ENCODE measurements at regions not wholly inside any gene's neighbourhood (a gene's known extent, or its start where the extent isn't known, plus 50 kb on each side); places are given as distances from the start of the nearest gene placed in this dataset.
A peak's percentile ranks its signal among the peaks of the same experiment; 100 is the strongest.

DNA sequence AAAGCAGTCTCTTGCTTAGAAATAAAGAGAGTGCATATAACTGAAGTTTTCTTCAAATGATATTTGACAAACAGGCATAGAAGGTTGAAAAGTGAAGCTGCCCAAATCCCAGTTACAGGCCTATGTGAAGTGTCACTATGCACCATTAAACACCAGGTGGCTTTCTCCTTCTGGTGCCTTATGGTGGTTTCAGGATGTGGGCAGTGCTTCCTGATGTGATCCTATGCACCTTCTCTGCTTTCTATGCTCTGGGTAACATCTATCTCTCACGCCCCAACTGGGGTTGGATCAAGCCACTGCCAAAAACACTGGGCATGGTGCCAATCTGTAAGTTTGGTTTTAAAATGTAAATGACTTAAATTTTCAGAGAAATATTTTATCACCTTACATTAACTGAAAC is 744.7 kb downstream of the TUSC7 start:
- Histone ChIP-seq H3K79me2 (ENCODE audit: insufficient read depth) (no peaks in the 10 kb centered on the region), H3F3A (ENCODE audit: insufficient read depth) (no peaks in the 10 kb centered on the region), H3K36me3 (ENCODE audit: low read depth) (no peaks in the 10 kb centered on the region), H3K9me3 (ENCODE audit: low read depth) (no peaks in the 10 kb centered on the region), H3K9me2 (ENCODE audit: insufficient read depth) (no peaks in the 10 kb centered on the region), H3K9ac (no peak overlapping the region), H3K27ac (no peak overlapping the region), H3K27me3 (replicated peaks; ENCODE audit: insufficient read depth) (no peaks in the 10 kb centered on the region), H2AFZ (no peak overlapping the region), H3K4me2 (ENCODE audit: unreplicated experiment) (no peak overlapping the region), H3K4me3 (no peak overlapping the region), H3K4me1 (ENCODE audit: insufficient read depth) (no peaks in the 10 kb centered on the region), H4K20me1 (ENCODE audit: insufficient read depth) (no peaks in the 10 kb centered on the region)
- TF ChIP-seq EZH2 (IDR thresholded peaks at IDR 0.05; ENCODE audit: insufficient read depth, poor library complexity, severe bottlenecking) (no peak), EZH2phosphoT487 (IDR thresholded peaks at IDR 0.05; ENCODE audit: insufficient read depth, low read depth) (no peak)
- no peak for DNase-seq
- WGBS, 2 experiments (ENCODE audit: low coverage in 1 of 2, low lambda C conversion rate in 2 of 2, missing lambda C conversion rate in 2 of 2): 68 to 86% methylated on average over 1 of the region's 1 CpG
- in situ Hi-C loops (cut with MboI): no loop called here

DNA sequence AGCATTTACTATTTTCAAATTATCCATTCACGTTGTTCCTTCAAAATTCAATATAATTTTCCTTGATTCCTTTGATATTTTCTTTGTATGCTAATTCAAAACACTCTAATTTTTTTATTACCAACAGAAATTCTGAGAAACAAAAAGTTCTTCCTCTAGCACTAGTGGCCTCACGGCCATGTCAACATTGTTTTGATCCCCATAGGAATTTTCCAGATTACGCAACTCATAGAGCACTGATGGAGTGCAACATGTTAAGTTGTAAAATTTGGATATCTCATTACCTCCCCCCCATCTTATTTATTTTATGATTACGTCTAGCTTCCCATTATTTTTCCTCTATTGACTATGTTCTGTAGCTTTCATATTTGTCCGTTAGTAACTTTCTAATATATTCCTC is 745.3 kb downstream of the TUSC7 start:
- TF ChIP-seq EZH2phosphoT487 (IDR thresholded peaks at IDR 0.05; ENCODE audit: insufficient read depth, low read depth) (no peak), EZH2 (IDR thresholded peaks at IDR 0.05; ENCODE audit: insufficient read depth, poor library complexity, severe bottlenecking) (no peak)
- Histone ChIP-seq H3K9ac (no peak overlapping the region), H3K36me3 (ENCODE audit: low read depth) (no peaks in the 10 kb centered on the region), H3K4me2 (ENCODE audit: unreplicated experiment) (no peak overlapping the region), H3K27me3 (replicated peaks; ENCODE audit: insufficient read depth) (no peaks in the 10 kb centered on the region), H2AFZ (no peak overlapping the region), H3K4me3 (no peak overlapping the region), H3F3A (ENCODE audit: insufficient read depth) (no peaks in the 10 kb centered on the region), H4K20me1 (ENCODE audit: insufficient read depth) (no peaks in the 10 kb centered on the region), H3K9me3 (ENCODE audit: low read depth) (no peaks in the 10 kb centered on the region), H3K79me2 (ENCODE audit: insufficient read depth) (no peaks in the 10 kb centered on the region), H3K27ac (no peak overlapping the region), H3K4me1 (ENCODE audit: insufficient read depth) (no peaks in the 10 kb centered on the region), H3K9me2 (ENCODE audit: insufficient read depth) (no peaks in the 10 kb centered on the region)
- in situ Hi-C loops (cut with MboI): no loop called here
- 72 to 77% methylated on average over 5 of the region's 5 CpGs for WGBS, 2 experiments (ENCODE audit: low coverage in 1 of 2, low lambda C conversion rate in 2 of 2, missing lambda C conversion rate in 2 of 2)
- DNase-seq: no peak

DNA sequence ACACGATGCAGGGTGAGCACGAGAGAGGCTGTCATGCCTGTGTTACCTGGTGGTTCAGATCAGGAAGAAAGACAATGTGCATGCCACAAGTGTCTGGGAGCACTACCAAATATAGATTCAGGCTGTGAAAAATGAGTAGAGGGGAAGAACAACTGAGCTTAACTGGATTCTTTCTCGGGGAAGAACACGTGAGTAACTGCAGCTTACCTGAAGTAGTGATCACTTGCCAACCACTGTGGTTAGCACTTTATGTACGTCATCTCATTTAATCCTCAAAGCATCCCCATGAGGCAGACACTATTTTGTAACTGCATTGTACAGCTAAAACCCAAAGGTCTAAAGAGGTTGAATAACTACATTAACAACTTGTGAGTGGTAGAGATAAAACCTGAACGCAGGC is 746.2 kb downstream of the TUSC7 start:
- H3K9me3 ChIP-seq (ENCODE audit: low read depth): no peaks in the 10 kb centered on the region
- H3K27ac ChIP-seq: no peak overlapping the region
- no peaks in the 10 kb centered on the region for H3K27me3 ChIP-seq (replicated peaks; ENCODE audit: insufficient read depth)
- no peak for DNase-seq
- H4K20me1 ChIP-seq (ENCODE audit: insufficient read depth): no peaks in the 10 kb centered on the region
- H3K79me2 ChIP-seq (ENCODE audit: insufficient read depth): no peaks in the 10 kb centered on the region
- WGBS, 2 experiments (ENCODE audit: low coverage in 1 of 2, low lambda C conversion rate in 2 of 2, missing lambda C conversion rate in 2 of 2): 90 to 92% methylated on average over 6 of the region's 6 CpGs
- no peaks in the 10 kb centered on the region for H3K36me3 ChIP-seq (ENCODE audit: low read depth)
- no peak overlapping the region for H3K4me3 ChIP-seq
- no peaks in the 10 kb centered on the region for H3K4me1 ChIP-seq (ENCODE audit: insufficient read depth)
- in situ Hi-C loops (cut with MboI): no loop called here
- H2AFZ ChIP-seq: no peak overlapping the region
- no peak for TF ChIP-seq EZH2 (IDR thresholded peaks at IDR 0.05; ENCODE audit: insufficient read depth, poor library complexity, severe bottlenecking)
- TF ChIP-seq EZH2phosphoT487 (IDR thresholded peaks at IDR 0.05; ENCODE audit: insufficient read depth, low read depth): no peak
- no peak overlapping the region for H3K9ac ChIP-seq
- no peaks in the 10 kb centered on the region for H3F3A ChIP-seq (ENCODE audit: insufficient read depth)
- H3K9me2 ChIP-seq (ENCODE audit: insufficient read depth): no peaks in the 10 kb centered on the region
- no peak overlapping the region for H3K4me2 ChIP-seq (ENCODE audit: unreplicated experiment)

DNA sequence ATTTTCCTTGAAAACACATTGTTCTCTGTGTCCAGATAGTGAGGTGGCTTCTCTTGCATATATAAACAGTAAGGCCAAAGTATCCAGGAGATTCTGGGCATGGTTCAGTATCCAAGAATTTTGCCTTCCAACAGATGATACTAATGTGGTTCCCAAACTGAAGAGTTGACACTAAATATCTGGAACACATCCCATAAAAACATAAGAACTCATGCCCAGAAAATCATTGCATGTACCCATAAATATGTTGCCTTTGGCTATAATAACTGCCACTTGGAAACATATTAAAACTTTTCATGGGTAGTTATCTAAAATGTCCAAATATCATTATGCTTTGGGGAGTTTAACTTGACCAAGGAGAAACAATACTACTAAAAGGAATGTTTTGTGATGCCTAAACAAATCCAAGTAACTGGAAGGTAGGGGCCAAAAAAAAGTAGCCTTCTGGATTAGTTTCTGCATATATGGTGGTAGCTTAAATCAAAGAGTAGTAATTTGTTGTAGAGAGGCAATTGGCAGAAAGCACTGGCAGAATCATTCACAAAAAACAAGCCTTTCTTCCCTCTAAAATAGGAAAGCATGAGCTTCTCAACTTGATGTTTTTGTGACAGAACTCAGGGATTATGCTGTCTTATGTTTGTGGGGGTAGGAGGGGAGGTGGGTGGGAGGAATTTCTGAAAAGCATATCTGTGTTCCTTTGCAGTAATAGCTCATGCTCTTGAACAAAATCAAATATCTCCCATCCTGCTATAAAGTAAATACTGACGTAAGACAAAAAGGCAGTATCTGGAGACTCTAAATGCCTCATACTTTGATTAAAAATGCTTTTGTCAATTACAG is 753.9 kb downstream of the TUSC7 start:
- Histone ChIP-seq H3F3A (ENCODE audit: insufficient read depth) (no peaks in the 10 kb centered on the region), H3K27ac (no peak overlapping the region), H4K20me1 (ENCODE audit: insufficient read depth) (no peaks in the 10 kb centered on the region), H3K9me3 (ENCODE audit: low read depth) (no peaks in the 10 kb centered on the region), H3K9ac (no peak overlapping the region), H2AFZ (no peak overlapping the region), H3K9me2 (ENCODE audit: insufficient read depth) (0 out of 2 replicates have a peak, but pooled peaks cover 4% of the 10 kb centered on the region), H3K36me3 (ENCODE audit: low read depth) (no peaks in the 10 kb centered on the region), H3K4me2 (ENCODE audit: unreplicated experiment) (no peak overlapping the region), H3K4me1 (ENCODE audit: insufficient read depth) (peaks cover 8% of the 10 kb centered on the region), H3K27me3 (replicated peaks; ENCODE audit: insufficient read depth) (no peaks in the 10 kb centered on the region), H3K79me2 (ENCODE audit: insufficient read depth) (no peaks in the 10 kb centered on the region), H3K4me3 (no peak overlapping the region)
- in situ Hi-C loops (cut with MboI): no loop called here
- DNase-seq: peak; percentile 38
- TF ChIP-seq EZH2 (IDR thresholded peaks at IDR 0.05; ENCODE audit: insufficient read depth, poor library complexity, severe bottlenecking): no peak
- TF ChIP-seq EZH2phosphoT487 (IDR thresholded peaks at IDR 0.05; ENCODE audit: insufficient read depth, low read depth): no peak
- WGBS, 2 experiments (ENCODE audit: low coverage in 1 of 2, low lambda C conversion rate in 2 of 2, missing lambda C conversion rate in 2 of 2): 46 to 58% methylated on average over 1 of the region's 1 CpG

All from GM23248 (cell line).